IPS-NIHi7 (cell line): ENCODE measurements at regions not wholly inside any gene's neighbourhood (a gene's known extent, or its start where the extent isn't known, plus 50 kb on each side); places are given as distances from the start of the nearest gene placed in this dataset.

Experiments used
- DNase-seq: peaks from one replicate; pipeline ENCODE4 v3.0.0; 2012; ENCODE audit warnings: mixed read lengths; ENCODE audit errors: extremely low spot score

GRCh38 chr18:72360634-72361033 lies 183.5 kb downstream of the CBLN2 start:
- no peak for DNase-seq

DNA sequence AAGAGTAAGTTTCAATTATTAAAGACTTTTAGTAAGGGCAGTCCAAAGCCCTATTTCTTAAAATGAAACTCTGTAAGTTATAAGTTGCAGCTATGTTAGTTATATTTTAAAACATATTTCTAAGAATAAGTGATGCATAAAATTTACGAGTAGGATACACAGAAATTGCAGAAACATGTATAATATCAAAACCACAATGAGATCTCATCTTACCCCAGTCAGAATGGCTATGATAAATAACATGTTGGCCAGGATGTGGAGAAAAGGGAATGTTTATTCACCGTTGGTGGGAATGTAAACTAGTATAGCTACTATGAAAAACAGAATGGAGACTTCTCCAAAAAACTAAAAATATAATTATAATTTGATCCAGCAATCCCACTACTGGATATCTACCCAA lies 201.2 kb downstream of the CBLN2 start:
- DNase-seq = no peak

DNA sequence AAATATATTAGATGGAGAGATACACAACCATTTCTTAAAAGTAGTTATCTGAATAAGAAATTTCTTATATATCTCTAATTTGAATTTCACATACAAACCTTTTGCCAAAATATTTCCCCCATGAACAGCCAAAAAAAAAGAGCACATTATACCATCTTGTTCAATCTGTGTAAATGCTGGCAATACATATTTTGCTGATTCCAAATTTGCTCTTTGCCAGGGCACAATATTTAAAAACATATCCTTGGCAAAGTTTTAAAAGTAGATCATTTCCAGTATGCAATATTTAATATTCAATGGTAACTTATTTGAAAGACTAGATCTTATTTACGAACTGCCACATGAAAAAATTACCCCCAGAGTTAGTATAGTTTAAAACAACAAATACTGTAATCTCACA lies 204.2 kb downstream of the CBLN2 start:
- no peak for DNase-seq

DNA sequence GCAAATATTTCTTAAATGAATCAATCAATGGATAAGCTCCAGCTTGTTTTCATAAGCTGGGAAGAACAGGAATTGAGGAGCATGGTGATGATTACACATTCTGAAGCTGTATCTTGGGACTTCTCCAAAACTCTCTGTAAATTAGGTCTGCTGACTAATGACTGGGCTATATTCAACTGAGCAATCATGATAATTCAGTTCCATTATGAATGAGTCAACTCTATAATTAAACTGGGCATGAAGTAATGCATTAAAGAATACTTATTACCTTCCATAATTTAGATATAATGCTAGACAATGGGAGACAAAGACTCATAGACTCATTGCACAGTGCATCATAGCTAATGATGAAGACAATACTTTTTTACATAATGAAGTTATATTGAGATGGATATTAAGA lies 207.4 kb downstream of the CBLN2 start:
- DNase-seq = no peak

DNA sequence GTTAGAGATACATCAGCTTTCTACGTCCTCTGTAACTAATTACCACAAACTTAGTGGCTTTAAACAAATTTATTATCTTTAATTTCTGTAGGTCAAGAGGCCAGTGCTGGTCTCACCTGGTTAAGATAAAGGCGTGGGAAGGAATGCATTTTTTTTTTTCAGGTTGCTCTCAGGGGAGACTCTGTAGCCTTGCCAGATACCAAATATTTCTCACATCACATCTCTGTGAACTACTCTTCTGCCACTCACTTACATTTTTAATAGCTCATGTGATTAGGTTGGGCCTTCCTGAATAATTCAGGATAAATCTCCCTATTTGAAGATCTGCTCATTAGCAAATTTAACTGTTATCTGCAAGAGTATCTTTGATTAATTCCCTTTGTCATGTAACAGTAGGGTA lies 214.6 kb downstream of the CBLN2 start:
- no peak for DNase-seq

GRCh38 chr18:72325307-72325706 lies 218.8 kb downstream of the CBLN2 start:
- DNase-seq = no peak

DNA sequence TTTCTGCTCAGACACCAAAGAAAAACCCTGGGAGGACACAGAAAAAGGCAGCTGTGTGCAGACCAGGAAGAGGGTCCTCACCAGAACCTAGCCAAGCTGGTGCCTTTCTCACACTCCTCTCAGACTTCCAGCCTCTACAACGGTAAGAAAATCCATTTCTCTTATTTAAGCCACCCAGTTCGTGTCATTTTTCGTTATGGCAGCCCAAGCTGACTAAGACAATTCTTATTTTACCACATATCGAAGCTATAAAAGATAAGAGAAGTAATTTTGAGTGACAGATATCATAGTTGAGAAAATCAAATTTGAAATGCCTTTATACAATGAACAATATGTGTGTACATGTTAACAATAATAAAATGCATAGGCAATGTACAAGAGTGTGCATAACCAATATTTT lies 219.5 kb downstream of the CBLN2 start:
- no peak for DNase-seq

- DNase-seq = no peak
Observed at GRCh38 chr18:72316497-72316896, 227.6 kb downstream of the CBLN2 start.

GRCh38 chr18:72283148-72283925 lies 260.8 kb downstream of the CBLN2 start:
- DNase-seq = no peak

DNA sequence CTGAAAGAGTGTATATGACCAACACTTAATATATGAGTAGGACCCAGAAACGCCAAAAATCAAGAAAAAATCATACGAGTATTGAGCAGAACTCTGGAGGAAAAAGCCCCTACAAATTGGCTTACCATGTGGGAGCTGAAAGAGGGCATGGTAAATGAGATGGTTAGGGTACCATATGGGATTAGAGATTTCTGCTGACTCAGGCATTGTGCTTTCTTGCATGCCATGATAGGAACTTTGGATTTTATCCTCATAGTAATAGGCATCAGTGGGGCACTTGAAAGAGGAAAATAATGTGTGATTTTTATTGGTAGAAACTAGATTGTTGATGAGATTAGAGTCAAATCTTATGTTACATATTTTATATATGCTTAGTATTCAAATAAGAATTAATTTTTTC lies 271.1 kb downstream of the CBLN2 start:
- no peak for DNase-seq

DNA sequence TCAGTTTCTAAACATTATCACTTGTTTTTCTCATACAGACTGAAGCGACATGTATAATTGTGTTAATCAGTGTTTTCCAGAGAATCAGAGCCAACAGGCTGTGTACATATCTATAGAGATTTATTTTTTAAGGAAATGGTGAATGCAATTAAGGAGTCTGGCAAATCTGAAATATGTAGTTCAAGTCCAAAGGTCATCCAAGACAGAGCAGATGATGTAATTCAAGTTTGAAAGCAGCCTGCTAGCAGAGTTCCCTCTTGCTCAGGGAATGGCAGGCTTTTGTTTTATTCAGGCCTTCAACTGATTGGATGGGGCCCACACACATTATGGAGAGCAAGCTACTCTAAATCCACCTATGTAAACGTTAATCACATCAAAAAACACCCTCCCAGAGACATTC lies 282.6 kb downstream of the CBLN2 start:
- DNase-seq = no peak

DNA sequence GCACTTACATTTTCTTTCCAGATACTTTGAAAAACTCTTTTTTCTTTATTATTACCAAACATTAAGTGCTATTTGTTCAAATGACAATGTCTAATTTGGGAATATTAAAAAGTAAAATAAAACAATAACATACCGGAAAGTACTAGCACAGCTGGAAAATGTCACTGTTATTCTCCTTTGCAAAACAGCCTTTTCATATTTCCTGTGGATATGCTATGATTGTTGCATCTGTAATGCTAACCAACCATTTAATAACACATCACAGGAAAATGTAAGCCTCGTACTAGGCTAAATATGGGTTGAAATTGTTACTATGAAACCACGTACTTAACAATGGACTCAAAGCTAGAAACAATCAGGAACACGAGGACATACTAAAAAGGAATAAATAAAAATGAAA lies 298.1 kb downstream of the CBLN2 start:
- no peak for DNase-seq

- no peak for DNase-seq
Observed at GRCh38 chr18:72235422-72235821, 308.7 kb downstream of the CBLN2 start.

- no peak for DNase-seq
Observed at GRCh38 chr18:72233106-72233505, 311.0 kb downstream of the CBLN2 start.

DNA sequence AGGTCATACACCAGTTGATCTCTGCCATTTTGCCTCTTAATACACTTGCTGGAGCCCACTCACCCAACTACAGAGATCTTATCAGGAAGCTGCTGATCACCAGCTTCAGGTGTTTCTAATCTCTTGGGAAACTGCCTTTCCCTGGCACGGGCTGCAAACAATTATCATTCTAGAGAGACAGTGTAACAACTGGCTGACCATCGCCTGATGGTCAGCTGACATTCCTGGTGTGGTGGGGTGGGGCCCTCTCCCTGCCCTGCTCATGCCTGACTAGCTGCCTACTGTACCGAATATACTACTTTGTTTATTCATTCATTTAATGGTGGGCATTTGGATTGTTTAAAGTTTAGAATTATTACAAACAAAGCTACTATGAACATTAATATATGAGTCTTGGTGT lies 311.5 kb downstream of the CBLN2 start:
- DNase-seq = no peak

GRCh38 chr18:72225958-72226357 lies 318.2 kb downstream of the CBLN2 start:
- DNase-seq = no peak

DNA sequence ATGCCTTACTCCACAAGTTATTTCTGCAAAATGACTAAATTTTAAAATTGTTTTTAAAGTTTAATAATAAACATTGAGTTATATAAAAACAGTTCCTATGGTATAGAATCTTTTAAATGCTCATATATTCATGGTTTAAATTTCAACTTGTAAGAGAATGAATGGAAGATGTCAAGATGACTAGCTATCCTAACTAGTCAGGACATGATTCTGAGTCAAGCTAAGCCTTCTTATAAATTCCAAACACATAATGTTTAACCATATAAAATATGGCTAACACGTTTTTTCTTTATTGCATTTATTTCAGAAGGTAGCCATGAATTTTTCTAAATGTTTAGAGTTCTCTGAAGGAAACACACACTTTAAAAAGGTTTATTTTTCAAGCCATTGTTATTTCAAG lies 320.4 kb downstream of the CBLN2 start:
- no peak for DNase-seq

DNA sequence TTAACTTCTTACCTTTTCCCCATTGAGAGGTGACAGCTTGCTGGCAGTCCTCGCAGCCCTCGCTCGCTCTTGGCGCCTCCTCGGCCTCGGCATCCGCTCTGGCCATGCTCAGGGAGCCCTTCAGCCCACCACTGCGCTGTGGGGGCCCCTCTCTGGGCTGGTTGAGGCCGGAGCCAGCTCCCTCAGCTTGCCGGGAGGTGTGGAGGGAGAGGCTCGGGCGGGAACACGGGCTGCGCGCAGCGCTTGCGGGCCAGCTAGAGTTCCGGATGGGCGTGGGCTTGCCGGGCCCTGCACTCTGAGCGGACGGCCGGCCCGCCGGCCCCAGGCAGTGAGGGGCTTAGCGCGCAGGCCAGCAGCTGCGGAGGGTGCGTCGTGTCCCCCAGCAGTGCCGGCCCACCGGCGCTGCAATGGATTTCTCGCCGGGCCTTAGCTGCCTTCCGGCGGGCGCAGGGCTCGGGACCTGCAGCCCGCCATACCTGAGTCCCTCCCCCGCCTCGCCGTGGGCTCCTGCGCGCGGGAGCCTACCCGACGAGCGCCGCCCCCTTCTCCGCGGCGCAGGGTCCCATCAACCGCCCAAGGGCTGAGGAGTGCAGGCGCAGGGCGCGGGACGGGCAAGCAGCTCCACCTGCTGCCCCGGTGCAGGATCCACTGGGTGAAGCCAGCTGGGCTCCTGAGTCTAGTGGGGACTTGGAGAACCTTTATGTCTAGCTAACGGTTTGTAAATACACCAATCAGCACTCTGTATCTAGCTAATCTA lies 335.0 kb downstream of the CBLN2 start:
- no peak for DNase-seq

DNA sequence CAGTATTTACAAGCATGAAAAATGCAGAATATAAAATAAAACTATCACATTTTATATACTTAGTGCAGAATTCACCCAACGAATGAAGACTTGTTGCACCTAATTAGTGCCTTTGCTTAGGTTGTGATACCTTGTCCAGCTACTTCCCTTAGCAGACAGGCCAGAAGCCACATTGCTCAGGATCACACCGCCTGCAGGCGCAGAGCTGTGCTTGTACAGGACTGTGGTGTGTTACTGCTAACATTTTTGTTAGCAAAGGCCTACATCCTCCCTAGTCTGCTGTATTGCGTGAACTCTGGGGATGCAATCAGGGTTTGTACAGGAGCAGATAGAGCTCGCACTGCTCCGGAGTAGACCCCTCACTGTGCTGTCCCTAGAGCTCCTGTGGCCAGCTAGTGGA lies 336.9 kb downstream of the CBLN2 start:
- no peak for DNase-seq

DNA sequence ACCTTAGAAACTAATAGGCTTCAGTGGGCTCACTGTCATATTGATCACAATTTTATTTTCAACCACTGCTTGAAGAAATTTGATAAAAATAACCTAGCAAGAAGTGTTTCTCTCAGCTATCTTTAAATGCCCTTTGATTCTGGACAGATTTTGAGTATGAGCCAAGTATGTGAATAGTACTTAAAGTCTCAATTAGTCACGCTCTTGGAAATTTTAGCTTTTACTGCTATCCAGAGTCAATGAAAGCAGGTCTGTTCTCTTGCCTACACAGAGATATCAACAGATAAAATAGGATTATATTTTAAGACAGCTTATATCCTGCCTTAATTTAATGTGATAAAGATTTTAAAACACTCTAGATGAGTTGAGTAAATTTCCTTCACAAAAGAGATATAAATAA lies 337.3 kb downstream of the CBLN2 start:
- DNase-seq = no peak

DNA sequence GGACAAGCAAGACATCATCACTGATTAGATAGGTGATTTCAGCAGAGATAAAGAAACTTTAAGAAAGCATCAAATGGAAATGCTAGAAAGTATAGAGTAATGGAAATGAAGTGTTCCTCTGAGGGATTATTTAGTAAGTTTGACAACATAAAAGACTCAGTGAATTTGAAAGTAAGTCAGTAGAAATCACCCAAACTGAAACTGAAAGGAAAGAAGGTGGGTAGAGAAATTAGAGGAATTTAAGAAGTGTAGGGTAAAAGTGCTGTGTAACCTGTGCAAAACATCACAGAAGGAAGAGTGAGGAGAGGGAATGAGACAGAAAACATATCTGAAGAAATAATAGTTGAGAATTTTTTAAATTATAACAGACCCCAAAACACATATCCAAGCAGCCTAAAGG lies 343.1 kb downstream of the CBLN2 start:
- DNase-seq = no peak

GRCh38 chr18:72197591-72197990 lies 346.6 kb downstream of the CBLN2 start:
- DNase-seq = no peak

GRCh38 chr18:72194072-72194471 lies 350.1 kb downstream of the CBLN2 start:
- no peak for DNase-seq
